ENCODE measurements at regions not wholly inside any gene's neighbourhood (a gene's known extent, or its start where the extent isn't known, plus 50 kb on each side); places are given as distances from the start of the nearest gene placed in this dataset.

DNA sequence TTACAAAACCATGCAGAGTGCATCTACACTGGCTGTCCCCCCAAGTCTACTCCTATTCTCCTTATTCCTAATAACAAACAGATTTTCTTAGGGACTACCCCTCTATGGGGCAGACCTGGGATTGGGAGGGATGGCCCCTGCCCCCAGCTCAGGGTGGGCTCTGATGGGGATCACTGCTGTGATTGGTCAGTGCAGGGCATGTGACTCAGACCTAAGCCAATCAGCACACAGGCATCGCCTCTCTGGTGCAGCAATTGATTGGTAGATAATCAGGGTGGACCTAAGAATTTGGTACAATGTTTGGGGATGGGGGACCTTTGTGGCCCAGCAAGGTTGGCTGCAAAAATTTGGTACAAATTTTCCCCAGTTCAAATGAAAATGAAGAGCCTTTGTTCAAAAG lies 57.2 kb upstream of the SHANK2 start:
- TF ChIP-seq, protein P1, sequence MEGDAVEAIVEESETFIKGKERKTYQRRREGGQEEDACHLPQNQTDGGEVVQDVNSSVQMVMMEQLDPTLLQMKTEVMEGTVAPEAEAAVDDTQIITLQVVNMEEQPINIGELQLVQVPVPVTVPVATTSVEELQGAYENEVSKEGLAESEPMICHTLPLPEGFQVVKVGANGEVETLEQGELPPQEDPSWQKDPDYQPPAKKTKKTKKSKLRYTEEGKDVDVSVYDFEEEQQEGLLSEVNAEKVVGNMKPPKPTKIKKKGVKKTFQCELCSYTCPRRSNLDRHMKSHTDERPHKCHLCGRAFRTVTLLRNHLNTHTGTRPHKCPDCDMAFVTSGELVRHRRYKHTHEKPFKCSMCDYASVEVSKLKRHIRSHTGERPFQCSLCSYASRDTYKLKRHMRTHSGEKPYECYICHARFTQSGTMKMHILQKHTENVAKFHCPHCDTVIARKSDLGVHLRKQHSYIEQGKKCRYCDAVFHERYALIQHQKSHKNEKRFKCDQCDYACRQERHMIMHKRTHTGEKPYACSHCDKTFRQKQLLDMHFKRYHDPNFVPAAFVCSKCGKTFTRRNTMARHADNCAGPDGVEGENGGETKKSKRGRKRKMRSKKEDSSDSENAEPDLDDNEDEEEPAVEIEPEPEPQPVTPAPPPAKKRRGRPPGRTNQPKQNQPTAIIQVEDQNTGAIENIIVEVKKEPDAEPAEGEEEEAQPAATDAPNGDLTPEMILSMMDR (conservative IDR thresholded peaks at IDR 0.05; ENCODE audit: low read length), result no peak
- TF ChIP-seq EZH2phosphoT487 (IDR thresholded peaks at IDR 0.05; ENCODE audit: borderline replicate concordance, low read depth, low read length), result no peak
